COR-L47 (cell line): ENCODE measurements at regions not wholly inside any gene's neighbourhood (a gene's known extent, or its start where the extent isn't known, plus 50 kb on each side); places are given as distances from the start of the nearest gene placed in this dataset.
A peak's percentile ranks its signal among the peaks of the same experiment; 100 is the strongest.
"Not testable (repeated sequence)": the region's sequence is repeated elsewhere in the genome, so short reads cannot be mapped to it uniquely, and the experiment has no call there.

ENCODE experiments used
- DNase-seq: peaks from one replicate; lab custom pipeline; 2025; lab: John Stamatoyannopoulos, UW

DNA sequence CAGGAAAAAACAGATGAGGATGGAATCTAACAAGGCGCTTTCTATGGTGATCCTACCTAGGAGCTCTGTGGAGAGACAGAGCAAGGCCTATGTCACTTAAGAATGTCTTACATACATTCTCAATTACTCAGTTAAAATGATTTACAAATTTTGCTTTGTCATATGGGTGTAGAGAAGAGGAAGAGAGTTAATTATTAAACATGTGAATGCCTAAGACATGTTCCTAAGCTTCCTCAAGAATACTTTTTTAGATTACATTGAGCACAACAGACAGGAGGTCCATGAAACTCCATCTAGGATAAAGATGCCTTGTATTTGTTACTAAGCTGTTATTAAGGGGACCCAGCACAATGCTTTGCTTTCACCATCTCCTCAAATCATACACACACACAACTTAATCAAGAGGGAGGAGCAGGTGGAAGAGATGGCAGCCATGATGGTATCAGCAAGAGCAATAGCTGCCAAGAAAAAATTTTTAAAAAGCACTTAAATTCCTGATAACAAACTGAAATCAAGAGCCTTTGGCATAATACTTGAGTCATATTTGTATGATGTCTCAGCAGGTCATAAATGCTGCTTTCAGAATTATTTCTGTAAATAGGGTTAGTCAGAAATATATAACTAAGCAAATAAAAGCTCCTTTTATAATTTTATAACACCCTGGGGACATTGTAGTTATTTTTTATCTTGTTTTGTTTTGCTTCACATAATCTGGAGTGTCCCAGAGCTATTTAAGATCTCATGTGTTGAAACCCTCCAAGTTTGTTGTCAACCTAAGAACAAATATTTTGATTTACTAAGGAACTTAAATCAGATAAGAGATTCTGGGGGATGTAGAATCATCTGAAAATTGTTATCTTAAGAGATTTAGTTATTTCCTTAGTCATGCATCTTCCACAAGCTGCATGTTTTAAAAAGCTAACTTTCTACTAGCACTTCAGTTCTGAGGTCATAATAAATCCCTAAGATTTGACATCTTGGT, 70.0 kb upstream of the CD2AP start:
- no peak for DNase-seq

DNA sequence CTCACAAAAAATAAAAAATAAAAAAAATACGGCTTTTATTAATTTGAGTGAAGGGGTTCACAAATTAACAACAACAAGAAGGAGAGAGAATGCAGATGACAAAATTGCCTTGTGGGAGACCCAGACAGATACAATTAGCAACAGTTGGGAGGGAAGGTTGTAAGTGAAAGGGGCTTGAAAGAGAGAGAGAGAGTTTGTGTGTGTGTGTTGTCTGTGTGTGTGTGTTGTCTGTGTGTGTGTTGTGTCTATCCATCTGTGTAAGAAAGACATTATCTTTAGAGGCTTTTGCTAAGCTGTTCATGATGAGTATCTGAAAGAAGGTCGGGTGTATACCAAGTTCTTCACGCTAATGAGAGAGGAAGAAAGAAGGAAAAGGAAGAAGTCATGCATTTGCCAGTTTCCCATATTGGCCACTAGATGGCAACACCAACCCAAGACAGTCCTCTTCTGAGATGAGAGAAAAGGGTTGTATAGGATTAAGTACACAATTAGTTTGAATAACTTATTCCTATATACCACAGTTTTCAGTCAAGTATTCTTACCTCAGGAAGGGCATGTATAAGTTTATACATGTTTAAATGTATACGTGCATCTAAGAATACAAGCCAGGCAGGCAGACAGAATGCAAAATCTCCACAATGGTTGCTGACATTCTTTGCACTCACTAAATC, 63.7 kb upstream of the CD2AP start:
- peak; percentile 27 for DNase-seq

DNA sequence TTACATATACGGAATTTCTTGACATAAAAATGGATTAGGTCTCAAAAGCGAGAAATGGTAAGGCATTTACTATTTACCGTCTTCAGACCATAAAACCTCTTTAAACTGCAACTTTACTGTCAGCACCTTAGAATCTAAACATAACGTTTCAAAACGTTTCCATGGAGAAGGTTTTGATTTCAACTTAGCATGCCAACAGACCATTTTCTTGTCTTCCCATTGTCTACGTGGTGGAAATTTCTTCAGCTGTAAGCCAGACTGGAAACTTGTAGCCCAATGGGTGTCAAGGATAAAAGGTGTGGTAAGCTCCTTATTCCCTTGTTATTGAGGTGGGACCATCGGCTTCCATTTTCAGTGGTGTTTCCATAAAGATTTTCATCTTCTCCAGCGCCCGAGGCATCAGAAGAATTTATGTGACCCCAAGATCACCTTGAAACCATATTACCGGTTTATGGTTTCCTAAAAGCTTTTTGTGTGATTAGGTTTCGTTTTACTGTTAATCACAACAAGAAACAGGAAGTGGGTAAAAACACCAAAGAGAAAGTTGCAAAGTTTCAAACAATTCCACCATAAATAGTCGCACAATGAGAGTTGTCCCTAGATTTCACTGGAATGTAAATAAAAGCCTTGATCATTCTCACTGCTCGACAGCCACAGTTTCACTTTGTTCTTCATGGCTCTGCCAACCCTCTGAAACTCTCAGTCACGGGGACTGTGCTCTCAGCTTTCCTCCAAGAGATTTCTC, 63.0 kb upstream of the CD2AP start:
- DNase-seq = no peak

DNA sequence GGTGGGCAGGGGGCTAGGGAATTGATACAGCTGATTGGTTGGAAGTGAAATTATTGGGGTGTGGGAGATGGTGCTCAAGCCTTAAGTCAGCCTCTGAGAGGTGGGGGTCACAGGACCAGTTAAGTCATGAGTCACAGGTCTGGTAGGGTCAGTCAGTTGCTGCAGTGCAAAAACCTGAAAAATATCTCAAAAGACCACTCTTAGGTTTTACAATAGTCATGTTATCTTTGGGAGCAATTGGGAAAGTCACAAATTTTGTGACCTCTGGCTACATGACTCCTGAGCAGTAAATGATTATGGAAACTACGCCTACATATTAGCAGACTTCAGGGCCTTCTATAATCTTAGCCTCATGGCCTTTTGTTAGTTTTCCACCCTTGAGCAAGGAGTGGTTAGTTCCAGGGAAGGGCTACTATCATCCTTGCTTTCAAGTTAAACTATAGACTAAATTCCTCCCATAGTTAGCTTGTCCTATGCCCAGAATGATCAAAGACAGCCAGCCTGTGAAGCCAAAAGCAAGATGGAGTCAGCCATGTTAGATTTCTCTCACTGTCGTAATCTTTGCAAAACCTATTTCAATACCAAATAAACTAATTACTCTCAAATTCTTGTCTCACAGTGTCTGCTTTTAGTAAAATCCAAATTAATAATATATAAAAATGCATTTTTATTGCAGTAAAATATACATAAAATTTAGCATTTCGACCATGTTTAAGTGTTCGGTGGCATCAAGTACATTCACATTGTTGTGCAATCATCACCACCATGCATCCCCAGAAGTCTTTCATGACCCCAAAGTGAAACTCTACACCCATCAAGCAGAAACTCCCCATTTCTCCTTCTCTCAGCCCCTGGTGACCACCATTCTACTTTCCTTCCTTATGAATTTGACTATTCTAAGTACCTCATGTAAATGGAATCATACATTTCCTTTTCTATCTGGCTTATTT, 60.9 kb upstream of the CD2AP start:
- DNase-seq = no peak

DNA sequence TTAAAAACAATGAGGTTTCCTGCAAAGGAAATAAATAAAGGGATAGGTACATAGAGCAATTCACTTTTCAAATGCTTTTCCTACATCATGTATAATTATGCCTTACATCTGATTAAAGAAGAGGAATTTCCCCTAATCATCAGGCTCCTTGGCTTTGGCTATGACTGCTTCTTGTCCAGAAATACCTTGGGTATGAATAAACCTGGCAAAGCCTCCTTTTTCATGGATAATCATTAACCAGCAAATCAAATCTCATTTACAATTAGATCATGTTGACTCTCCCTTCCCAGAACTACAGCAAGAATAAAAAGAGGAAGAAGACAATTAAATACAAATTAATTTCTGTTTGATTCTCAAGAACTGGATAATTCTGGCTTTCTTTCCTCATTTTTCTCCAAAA, 58.0 kb upstream of the CD2AP start:
- DNase-seq = no peak

DNA sequence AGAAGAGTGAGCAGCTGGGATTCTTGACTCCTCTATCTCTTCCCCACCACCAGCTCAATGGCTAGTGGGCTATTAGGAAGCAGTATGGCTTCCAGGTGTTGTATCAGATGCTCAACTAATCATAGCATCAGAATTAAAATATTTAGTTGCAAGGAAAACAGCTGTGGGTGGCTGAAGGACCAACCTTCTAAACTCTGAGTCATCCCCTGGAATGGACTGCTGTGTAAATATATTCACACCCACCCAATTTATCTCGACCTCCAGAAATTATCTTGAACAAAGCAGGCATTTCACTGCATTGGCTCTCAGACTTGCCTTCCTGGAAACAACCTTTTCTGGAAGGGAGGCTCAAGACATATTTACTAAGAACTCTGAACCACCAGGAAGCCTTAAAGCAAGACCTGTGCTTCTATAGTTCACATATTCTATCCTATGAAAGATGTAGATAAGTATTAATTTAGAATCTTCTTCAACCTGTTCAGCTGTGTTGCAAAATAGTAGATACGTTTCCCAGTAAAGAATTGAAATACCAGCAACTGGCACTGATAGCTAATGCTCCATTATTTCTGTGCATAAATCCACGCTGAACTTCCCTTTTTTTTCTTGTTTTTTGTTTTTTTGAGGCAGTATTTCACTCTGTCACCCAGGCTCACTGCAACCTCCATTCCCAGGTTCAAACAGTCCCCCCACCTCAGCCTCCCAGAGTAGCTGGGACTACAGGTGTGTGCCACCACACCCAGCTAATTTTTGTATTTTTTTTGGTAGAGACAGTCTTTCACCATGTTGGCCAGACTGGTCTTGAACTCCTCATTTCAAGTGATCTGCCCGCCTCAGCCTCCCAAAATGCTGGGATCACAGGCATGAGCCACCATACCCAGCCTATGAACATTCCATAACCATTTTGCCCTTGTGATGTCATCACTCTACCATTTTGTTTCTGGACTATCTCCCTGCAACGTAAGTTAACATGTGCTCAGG, 56.9 kb upstream of the CD2AP start:
- DNase-seq = no peak

DNA sequence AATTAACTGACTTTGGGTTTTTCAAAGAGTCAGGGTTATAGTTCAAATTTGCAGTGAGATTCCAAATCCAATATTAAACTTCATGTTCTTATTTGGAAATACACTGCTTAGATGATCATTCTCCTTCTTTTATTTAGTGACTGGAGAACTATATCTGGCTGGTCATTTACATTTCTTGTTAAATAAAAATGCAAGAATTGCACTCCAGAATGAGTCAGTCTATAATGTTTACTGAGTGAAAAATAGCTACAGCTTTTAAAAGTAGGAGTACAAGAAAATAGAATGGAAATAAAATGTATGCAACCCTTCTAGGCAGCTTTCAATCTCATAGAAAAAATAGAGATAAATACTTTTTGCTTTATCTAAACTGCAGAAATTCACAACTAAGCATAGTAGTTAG, 54.5 kb upstream of the CD2AP start:
- no peak for DNase-seq

DNA sequence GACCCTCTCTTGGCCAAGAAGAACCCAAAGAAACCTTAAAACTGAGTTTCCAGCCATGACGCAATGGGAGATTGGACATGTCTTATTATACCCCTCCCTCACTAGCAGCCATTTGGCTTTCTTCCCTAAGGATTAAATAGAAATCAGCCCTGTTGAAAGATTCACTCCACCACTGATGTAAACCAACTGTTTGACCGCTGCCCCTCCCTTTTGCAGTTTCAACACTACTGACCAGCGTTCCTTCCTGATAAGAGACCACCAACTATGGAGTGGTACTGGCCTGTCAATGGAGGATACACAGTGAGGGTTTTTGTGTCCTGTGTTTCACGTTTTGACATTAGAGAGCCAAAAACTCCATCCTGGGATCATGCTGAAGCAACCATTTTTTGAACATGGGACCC, 53.2 kb upstream of the CD2AP start:
- DNase-seq = no peak

DNA sequence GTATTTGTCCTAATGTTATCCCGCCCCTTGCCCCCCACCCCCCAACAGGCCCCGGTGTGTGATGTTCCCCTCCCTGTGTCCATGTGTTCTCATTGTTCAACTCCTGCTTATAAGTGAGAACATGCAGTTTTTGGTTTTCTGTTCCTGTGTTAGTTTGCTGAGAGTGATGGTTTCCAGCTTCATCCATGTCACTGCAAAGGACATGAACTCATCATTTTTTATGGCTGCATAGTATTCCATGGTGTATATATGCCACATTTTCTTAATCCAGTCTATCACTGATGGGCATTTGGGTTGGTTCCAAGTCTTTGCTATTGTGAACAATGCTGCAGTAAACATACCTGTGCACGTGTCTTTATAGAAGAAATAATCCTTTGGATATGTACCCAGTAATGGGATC, 51.9 kb upstream of the CD2AP start:
- not testable (repeated sequence) for DNase-seq

DNA sequence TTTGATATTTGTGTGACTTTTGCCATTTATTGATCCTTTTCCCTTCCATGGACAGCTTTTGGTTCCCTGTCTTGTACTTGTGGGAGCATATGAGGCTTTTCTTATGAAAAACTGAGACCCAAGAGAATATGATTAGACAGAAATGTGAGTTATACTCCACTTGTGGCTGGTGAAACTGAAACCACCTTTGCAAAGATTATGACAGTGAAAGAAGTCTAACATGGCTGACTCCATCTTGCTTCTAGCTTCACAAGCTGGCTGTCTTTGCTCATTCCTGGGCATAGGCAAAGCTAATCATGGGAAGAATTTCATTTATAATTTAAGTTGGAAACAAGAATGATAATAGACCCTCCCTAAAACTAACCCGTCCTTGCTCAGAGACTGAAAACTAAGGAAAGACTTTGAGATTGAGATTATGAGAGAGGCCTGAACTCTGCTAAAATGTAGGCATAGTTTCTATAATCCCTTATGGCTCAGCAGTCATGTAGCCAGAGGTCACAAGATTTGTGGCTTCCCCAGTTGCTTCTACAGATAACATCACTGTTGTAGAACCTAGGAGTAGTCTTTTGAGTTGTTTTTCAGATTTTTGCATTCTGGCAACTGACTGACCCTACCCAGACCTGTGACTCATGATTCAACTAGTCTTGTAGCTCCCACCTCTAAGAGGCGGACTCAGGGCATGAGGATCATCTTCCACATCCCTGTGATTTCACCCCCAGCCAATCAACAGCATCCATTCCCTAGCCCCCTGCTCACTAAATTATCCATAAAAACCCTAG, 50.9 kb upstream of the CD2AP start:
- DNase-seq = no peak

DNA sequence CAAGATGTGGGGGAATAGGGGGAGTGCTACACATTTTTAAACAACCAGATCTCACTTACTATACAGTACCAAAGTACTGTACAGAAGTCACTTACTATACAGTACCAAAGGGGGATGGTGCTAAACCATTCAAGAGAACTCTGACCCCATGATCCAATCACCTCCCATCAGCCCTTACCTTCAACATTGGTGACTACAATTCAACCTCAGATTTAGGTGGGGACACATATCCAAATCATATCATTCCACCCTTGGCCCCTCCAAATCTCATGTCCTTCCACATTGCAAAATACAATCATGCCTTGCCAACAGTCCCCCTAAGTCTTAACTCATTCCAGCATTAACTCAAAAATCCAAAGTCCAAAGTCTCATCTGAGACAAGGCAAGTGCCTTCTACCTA, 49.9 kb upstream of the CD2AP start:
- DNase-seq = no peak
